CD4-positive, alpha-beta T cell (primary cell): ENCODE measurements at regions not wholly inside any gene's neighbourhood (a gene's known extent, or its start where the extent isn't known, plus 50 kb on each side); places are given as distances from the start of the nearest gene placed in this dataset.

Experiments used
- ATAC-seq: fragments of 200-7000 bp; cut with Tn5 transposase; one replicate; pipeline ENCODE4 v1.10.0; 2022; ENCODE audit warnings: mild to moderate bottlenecking; ENCODE audit not compliant: poor library complexity
- CTCF ChIA-PET: fragments of 350-600 bp; sonication (Branson Sonifier 250); formaldehyde crosslinking; loops from one replicate; lab custom pipeline; 2021; ENCODE audit warnings: antibody characterized with exemption, inconsistent platforms; lab: Charles Lee
- POLR2A ChIA-PET: fragments of 350-600 bp; sonication (Branson Sonifier 250); formaldehyde crosslinking; loops from one replicate; lab custom pipeline; 2021; ENCODE audit warnings: antibody characterized with exemption, inconsistent platforms; lab: Charles Lee
- DNase-seq, 14 experiments: peaks; one replicate each; pipeline ENCODE4 v3.0.0-alpha.2; 2013 to 2020; ENCODE audit warnings: mixed read lengths in 2 of 14
- H3K27ac ChIP-seq, 2 donors: one replicate each; pipeline versions ENCODE4 v1.5.1 to v1.7.0; 2013; ENCODE audit warnings: low read length in 2 of 2, low read depth in 1 of 2, mild to moderate bottlenecking in 1 of 2
- H3K27me3 ChIP-seq, 2 experiments: 1 replicate in 1 of 2; 2 replicates in 1 of 2; pipeline versions ENCODE4 v1.6.1 to v1.7.0; 2013; ENCODE audit warnings: low read length in 2 of 2, control low read depth in 1 of 2, mild to moderate bottlenecking in 1 of 2, moderate library complexity in 1 of 2; ENCODE audit not compliant: insufficient read depth in 2 of 2, control insufficient read depth in 1 of 2
- H3K36me3 ChIP-seq: one replicate; pipeline ENCODE4 v1.6.1; 2013; ENCODE audit warnings: low read length, control low read depth; ENCODE audit not compliant: insufficient read depth
- H3K4me1 ChIP-seq: one replicate; pipeline ENCODE4 v1.6.1; 2013; ENCODE audit warnings: low read length, control low read depth; ENCODE audit not compliant: insufficient read depth
- H3K4me3 ChIP-seq: one replicate; pipeline ENCODE4 v1.5.1; 2013; ENCODE audit warnings: mild to moderate bottlenecking, low read length, moderate library complexity
- H3K9me3 ChIP-seq, 2 experiments: 1 replicate in 1 of 2; 2 replicates in 1 of 2; pipeline versions ENCODE4 v1.6.1 to v1.7.0; 2013; ENCODE audit warnings: low read length in 2 of 2, mild to moderate bottlenecking in 2 of 2, control low read depth in 1 of 2, moderate library complexity in 1 of 2; ENCODE audit not compliant: control insufficient read depth in 1 of 2, insufficient read depth in 1 of 2
- H3K27ac Mint-ChIP-seq: one replicate; pipeline ENCODE4 v1.8.0; 2020; ENCODE audit warnings: mixed read lengths
- H3K27me3 Mint-ChIP-seq: one replicate; pipeline ENCODE4 v1.8.0; 2021; ENCODE audit warnings: mixed read lengths
- H3K36me3 Mint-ChIP-seq: one replicate; pipeline ENCODE4 v1.8.0; 2021; ENCODE audit warnings: low read depth, mixed read lengths
- H3K4me1 Mint-ChIP-seq: one replicate; pipeline ENCODE4 v1.8.0; 2021; ENCODE audit warnings: low read depth, mixed read lengths
- H3K4me3 Mint-ChIP-seq: one replicate; pipeline ENCODE4 v1.8.0; 2020; ENCODE audit warnings: mild to moderate bottlenecking, mixed read lengths
- H3K9me3 Mint-ChIP-seq: one replicate; pipeline ENCODE4 v1.8.0; 2020; ENCODE audit warnings: mixed read lengths
- intact Hi-C, 2 experiments: fragments of 100-400 bp; cut with DNase I in 1 of 2; cut with micrococcal nuclease in 1 of 2; formaldehyde crosslinking; loops; one replicate each; pipeline versions ENCODE4 v1.15.1 to v1.9.0; 2023 to 2025; cut with DNase I, micrococcal nuclease
- TF ChIP-seq, protein P1 (sequence below): fragments of 200-600 bp; IDR thresholded peaks from one replicate; pipeline ENCODE4 v1.8.0; 2022; ENCODE audit warnings: antibody characterized with exemption, mild to moderate bottlenecking

DNA sequence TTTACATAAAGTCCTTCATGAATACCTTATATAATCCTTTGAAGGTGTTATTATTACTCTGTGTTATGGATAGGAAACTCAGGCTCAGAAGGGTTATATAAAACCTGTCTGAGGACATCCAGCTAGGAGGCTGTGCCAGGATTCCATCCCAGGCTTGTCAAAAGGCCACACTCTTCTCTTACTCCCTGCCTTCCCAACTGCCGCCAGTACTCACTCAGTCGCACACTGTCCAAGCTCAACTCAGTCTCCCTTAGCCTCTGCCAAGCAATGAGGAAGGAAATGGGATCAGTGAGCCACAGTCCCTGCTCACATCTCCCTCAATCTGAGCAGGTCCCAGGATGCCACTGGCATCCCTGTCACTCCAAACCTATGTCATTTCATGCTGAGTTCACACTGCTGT, 94.4 kb downstream of the NAV1 start:
- Mint-ChIP-seq H3K4me1 (no peaks in the 10 kb centered on the region), H3K36me3 (no peaks in the 10 kb centered on the region), H3K27me3 (no peaks in the 10 kb centered on the region), H3K9me3 (no peaks in the 10 kb centered on the region), H3K27ac (no peak overlapping the region), H3K4me3 (no peak overlapping the region)
- POLR2A ChIA-PET, result no interaction called here
- Histone ChIP-seq H3K4me1 (no peaks in the 10 kb centered on the region), H3K9me3 (no peaks in the 10 kb centered on the region), H3K27me3 (no peaks in the 10 kb centered on the region), H3K27ac (no peak overlapping the region), H3K4me3 (no peak overlapping the region), H3K36me3 (no peaks in the 10 kb centered on the region)
- ATAC-seq (no peak), DNase-seq (no peak)
- TF ChIP-seq, protein P1, sequence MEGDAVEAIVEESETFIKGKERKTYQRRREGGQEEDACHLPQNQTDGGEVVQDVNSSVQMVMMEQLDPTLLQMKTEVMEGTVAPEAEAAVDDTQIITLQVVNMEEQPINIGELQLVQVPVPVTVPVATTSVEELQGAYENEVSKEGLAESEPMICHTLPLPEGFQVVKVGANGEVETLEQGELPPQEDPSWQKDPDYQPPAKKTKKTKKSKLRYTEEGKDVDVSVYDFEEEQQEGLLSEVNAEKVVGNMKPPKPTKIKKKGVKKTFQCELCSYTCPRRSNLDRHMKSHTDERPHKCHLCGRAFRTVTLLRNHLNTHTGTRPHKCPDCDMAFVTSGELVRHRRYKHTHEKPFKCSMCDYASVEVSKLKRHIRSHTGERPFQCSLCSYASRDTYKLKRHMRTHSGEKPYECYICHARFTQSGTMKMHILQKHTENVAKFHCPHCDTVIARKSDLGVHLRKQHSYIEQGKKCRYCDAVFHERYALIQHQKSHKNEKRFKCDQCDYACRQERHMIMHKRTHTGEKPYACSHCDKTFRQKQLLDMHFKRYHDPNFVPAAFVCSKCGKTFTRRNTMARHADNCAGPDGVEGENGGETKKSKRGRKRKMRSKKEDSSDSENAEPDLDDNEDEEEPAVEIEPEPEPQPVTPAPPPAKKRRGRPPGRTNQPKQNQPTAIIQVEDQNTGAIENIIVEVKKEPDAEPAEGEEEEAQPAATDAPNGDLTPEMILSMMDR, result no peak
- CTCF ChIA-PET, result no interaction called here
- intact Hi-C loops, result no loop called here

DNA sequence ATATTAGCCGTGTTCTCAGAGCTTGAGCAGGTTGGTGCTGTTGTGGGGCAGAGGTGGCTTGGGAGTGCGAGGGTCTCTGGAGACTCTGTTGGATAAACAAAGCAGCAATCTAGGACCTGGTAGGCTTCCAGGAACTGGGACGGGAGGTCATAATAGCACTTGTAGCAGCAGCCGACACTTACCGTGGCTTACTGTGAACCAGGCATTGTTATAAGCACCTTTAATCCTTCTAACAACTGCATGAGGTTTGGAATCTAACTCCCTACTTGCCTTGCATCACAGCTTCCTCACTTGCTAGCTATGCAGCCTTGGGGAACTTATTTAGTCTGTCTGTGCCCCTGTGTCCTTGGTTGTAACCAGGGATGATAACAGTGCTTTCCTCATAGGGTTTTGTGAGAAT, 94.9 kb downstream of the NAV1 start:
- ChIA-PET CTCF (no interaction called here), POLR2A (no interaction called here)
- Mint-ChIP-seq H3K27ac (no peak overlapping the region), H3K27me3 (no peaks in the 10 kb centered on the region), H3K9me3 (no peaks in the 10 kb centered on the region), H3K4me1 (no peaks in the 10 kb centered on the region), H3K4me3 (no peak overlapping the region), H3K36me3 (no peaks in the 10 kb centered on the region)
- intact Hi-C loops, result no loop called here
- H3K27me3 ChIP-seq, result no peaks in the 10 kb centered on the region
- H3K27ac ChIP-seq, result no peak overlapping the region
- H3K4me1 ChIP-seq, result no peaks in the 10 kb centered on the region
- ATAC-seq (no peak), DNase-seq (no peak)
- H3K36me3 ChIP-seq, result no peaks in the 10 kb centered on the region
- TF ChIP-seq, protein P1, result no peak
- H3K4me3 ChIP-seq, result no peak overlapping the region
- H3K9me3 ChIP-seq, result no peaks in the 10 kb centered on the region

DNA sequence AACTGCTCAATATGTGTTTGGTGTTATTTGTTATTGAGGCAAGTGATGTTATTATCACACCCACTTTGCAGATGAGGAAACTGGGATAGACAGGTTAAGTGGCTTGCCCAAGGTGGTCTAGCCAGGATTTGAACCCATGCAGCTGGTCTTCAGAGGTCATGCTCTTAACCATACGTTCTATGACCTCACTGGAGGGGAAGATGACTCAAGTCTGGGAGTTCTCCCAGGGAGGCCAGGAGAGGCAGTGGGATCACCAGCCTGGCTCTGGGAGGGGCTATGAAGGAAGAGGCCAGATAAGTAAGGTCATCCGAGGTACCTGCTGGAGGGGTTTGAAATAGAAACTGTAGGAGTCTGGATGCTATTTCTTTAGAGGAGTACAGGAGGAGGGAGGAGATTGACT, 95.3 kb downstream of the NAV1 start:
- Histone ChIP-seq H3K4me3 (no peak overlapping the region), H3K9me3 (no peaks in the 10 kb centered on the region), H3K27ac (no peak overlapping the region), H3K27me3 (no peaks in the 10 kb centered on the region), H3K36me3 (no peaks in the 10 kb centered on the region), H3K4me1 (no peaks in the 10 kb centered on the region)
- ChIA-PET CTCF (no interaction called here), POLR2A (no interaction called here)
- Mint-ChIP-seq H3K4me1 (no peaks in the 10 kb centered on the region), H3K27ac (no peak overlapping the region), H3K9me3 (no peaks in the 10 kb centered on the region), H3K27me3 (no peaks in the 10 kb centered on the region), H3K4me3 (no peak overlapping the region), H3K36me3 (no peaks in the 10 kb centered on the region)
- TF ChIP-seq, protein P1, result no peak
- DNase-seq (no peak), ATAC-seq (no peak)
- intact Hi-C loops, result no loop called here
